Hepatocyte (in vitro differentiated cells): ENCODE measurements at regions not wholly inside any gene's neighbourhood (a gene's known extent, or its start where the extent isn't known, plus 50 kb on each side); places are given as distances from the start of the nearest gene placed in this dataset.
"Not testable (repeated sequence)": the region's sequence is repeated elsewhere in the genome, so short reads cannot be mapped to it uniquely, and the experiment has no call there.

Source experiments
- CTCF ChIP-seq: fragments of 200-600 bp; sonication (generic); IDR thresholded peaks from 2 replicates; pipeline ENCODE4 v1.5.1; 2016; ENCODE audit warnings: antibody characterized with exemption, mild to moderate bottlenecking; ENCODE audit not compliant: poor library complexity
- EZH2 ChIP-seq: fragments of 200-600 bp; sonication (generic); IDR thresholded peaks from 2 replicates; pipeline ENCODE4 v1.6.1; 2016; ENCODE audit warnings: antibody characterized with exemption, mild to moderate bottlenecking, borderline replicate concordance
- EZH2phosphoT487 ChIP-seq: fragments of 200-600 bp; sonication (generic); IDR thresholded peaks from one replicate; pipeline ENCODE4 v1.6.1; 2018; ENCODE audit warnings: antibody characterized with exemption, mild to moderate bottlenecking, low read depth, moderate library complexity; ENCODE audit not compliant: unreplicated experiment, severe bottlenecking

- TF ChIP-seq EZH2phosphoT487, CTCF, EZH2: not testable (repeated sequence)
These were observed 69.3 kb upstream of the ZNF678 start for GRCh38 chr1:227493863-227494551.
